Stimulated activated CD4-positive, alpha-beta T cell treated with anti-CD3 and anti-CD28 coated beads, Interleukin-4, amount 100 ng/mL, for 24 hours (primary cell): ENCODE measurements at regions not wholly inside any gene's neighbourhood (a gene's known extent, or its start where the extent isn't known, plus 50 kb on each side); places are given as distances from the start of the nearest gene placed in this dataset.
A peak's percentile ranks its signal among the peaks of the same experiment; 100 is the strongest.

Source experiments
- DNase-seq: peaks from one replicate; pipeline ENCODE4 v3.0.0-alpha.2; 2020

DNA sequence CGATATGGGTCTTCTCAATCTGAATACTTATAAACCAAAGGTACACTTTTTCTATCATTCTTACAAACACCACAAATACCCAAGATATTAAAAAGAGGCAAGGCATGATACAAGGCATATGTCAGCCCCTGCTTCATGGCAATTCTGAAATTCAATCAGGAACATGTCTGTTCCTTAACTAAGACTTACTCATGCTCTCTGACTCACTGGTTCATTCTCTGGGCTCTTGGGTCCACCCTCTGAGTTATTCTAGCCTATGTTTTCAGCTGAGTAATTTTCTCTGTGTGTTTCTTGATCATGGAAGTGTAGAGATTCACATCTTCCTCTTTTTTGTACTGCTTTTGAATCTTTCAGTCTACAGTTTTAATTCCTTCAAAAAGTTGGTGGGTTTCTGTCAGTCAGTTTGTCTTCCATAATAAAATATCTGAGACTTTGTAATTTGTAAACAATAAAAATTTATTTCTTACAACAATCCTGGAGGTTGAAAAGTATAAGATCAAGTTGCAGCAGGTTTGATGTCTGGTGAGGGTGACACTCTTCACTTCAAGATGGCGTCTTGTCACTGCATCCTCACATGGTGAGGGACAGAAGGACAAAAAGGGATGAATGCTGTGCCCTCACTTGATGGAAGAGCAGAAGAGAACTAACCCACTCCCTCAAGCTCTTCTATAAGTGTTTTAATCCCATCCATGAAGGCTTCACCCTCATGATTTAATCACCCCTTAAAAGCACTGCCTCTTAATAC is 211.7 kb downstream of the FAM76B start:
- peak; percentile 15 for DNase-seq

DNA sequence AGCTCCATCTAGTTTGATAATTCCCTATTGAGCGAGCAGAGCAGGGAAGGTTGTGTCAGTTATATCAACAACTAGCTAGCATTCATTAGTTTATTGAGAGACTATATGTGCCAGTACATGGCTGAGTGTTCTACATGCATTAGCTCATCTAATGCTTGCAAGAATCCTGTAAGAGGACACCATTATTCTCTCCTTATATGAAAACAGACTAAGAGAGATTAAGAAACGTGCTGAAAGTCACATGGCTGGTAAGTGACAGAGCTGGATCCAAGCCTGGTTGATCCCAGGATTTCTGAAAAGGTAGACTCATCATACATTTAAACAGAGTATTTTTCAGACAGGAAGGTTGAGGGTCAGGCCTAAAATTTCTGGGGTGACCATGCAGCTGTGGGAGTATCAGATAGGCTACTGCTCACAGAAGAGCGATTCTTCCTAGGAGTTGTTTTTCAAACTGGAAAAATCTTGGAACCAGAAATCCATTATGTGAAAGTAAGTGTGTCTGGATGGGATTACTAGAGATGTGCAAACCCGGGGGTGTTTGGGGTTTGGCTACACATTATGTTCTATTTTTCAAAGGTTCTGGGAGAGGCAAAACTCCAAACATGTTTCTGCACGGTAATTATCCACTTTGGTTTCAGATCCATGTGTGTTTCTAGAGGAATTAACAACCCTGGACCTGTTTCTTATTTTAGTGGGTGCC is 213.3 kb downstream of the FAM76B start:
- no peak for DNase-seq

DNA sequence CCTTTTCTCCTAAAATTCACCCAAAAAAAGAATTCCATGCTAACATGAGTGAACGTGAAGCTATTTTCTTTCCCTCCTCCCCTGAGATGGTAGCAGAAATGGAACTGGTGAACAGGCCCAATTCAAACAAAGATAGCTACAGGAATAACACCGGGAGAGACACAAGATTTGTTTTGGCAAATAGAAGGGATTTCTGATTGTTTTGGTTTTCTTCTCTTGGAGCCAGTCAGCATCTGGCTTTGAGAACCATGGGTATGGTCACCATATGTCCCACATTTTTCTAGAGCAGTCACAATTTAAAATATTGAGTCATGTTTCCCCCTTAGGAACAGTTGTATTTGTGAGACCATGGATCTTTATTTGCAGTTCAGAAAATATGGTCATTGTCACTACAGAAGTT is 214.1 kb downstream of the FAM76B start:
- no peak for DNase-seq

DNA sequence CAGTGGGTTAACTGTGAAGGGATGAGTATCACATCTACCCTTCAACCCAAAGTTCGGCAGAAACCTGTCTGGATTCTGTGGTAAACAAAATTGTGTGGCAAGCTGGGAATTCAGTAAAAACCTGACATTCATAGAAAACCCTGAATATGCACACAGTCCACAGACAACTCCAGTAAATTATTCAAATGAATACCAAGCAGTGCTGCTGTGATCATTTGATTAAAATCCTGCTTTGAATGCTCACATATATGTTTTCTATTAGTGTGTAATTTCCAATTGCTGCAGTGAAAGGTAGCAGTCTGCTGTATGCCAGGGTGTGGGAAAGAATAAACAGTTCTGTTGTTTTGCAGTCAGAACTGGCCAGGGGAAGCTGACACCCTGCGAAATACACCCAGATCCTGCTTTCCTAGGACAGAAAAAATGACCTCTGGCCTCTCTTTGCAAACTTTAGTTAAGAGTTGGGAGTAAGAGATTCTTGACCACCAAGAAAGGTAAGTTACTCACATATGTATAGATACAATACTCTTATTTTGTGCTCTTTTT is 217.8 kb downstream of the FAM76B start:
- no peak for DNase-seq

DNA sequence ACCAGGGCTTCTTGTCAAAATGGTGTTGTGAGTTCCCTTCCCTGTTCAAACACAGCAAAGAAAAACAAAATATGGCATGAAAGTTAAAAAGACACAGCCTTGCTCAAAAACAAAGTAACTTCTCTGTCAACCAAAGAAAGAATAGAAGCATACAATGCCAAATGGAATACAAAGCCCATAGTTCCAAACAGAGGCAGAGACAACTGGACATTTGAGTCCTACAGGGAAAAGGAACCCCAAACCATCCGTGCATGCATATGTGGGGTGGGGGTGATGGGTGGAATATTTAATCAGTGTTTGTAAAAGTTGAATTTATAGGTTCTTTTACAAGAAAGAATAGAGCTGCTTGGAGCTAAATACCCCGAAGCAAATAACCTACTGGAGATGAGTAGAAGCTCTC is 218.7 kb downstream of the FAM76B start:
- no peak for DNase-seq

DNA sequence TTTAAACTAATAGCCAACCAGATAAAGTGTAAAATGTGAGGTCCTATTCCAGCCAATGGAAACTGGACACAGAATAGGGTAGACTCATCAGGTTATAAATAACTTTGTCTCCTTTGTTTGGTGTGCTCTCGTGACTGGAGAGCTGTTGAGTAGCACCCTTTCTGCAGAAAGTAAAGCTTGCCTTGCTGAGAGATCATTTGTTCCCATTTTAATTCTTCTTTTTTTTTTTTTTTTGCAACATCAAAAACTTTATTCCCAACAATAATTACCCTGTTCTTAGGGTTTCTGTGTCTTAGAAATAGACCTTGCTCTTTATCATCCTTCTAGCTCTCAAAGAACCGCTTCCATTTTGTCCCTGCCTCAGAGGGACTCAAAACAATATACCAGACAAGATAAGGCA is 220.4 kb downstream of the FAM76B start:
- no peak for DNase-seq

DNA sequence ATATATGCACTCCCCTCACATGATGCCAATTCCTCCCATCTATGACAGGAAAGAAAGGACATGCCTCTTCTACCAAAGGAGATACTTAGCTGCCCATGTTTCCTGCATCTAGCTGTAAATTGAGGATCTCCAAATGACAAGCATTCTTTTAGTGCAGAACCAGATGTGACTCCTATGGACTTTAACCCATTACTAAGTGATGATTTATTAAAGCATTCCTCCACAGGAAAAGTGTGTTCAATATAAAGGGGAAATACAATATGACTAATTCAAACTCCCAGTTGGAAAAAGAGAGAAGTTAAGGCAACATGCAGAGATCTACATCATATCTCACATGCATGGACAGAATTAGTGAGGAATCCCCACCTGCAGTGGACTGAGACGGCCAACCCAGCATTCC is 221.3 kb downstream of the FAM76B start:
- no peak for DNase-seq

DNA sequence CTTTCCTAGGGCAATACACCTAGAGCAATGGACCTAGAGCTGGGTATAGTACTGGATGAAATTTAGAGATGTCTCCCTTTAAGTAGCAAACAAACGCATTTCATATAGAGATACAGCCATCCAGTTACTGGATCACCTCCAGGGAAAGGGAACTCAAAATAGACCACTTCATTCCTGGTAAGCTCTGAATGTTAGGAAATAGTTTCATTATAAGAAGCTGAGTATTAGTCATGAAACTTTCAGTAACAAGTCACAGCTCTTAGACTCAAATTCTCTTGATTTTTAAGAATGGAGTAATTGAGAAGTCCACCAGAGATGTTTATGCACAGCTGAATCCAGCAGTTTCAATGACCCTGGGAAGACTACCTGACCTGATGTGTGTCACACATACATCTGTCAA is 221.9 kb downstream of the FAM76B start:
- DNase-seq, result no peak

DNA sequence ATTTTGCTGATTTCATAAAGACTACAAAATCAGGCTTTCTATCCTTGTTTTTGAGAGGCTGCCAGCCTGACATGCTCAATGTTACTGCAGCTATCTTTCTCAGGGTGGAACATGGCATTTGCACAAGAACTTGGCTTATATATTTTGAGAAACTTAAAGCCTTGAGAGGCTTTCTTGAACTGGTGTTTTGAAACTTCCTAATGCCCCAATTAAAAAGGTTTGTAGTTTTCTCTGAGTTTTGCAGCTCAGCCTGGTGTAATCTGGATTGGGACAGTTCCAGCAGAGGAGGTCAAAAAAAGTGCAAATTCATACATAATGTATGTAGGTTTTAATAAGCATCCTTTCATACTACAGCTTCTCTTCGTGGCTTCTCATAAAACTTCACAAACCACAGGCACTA is 223.4 kb downstream of the FAM76B start:
- no peak for DNase-seq

DNA sequence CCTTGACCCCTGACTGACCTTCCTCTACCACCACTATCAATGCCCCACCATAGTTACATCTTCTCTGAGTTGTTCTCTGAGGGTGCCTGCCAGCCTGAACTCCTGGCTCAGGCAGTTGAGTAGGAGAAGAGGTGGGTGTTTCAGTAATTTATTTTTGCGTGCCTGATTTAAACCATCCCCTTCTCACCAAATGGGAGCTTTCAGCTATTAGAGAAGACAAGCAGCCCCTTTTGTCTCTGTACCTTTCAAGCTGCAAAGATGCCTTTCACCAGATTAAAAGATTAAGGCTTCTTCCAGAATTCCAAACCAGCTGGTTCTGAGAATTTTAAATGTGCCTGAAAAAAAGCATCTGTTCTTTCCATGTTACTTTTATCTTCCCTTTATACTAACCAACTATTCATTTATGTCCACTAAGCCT is 223.8 kb downstream of the FAM76B start:
- no peak for DNase-seq

DNA sequence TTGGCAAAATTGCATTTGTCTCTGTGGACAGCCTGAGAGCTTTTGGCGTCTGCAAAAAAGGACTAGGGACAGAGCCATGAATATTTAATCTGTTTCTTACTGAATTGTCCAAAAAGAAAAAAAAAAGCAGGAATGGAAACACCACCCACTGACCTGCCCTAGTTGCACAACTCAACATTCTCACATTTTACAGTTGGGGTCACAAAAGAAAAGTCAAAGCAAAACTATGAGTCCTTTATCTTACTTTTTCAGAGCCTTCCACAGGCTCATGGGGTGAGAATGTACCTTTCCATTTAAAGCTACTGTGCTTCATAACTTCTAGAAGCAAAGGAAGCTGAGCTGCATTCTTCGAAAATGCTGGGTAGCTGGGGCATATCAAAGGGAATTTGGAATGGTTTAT is 225.7 kb downstream of the FAM76B start:
- no peak for DNase-seq

DNA sequence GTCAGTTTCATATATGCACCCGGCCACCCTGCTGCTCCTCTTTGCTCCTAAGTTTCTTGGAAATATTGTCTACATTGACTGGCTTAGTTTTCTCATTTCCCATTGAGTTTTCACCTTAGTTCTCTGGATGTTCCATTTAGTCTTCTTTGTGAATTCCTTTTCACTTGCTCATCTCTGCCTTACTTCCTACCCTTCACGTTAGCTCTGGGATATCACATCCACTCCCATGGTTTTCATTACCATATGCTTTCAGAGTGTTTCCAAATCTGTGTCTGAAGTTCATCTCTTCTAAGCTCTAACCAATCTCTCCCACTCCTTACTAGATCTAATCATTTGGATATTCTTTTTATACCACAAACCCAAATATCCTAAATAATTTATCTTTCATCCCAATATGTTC is 226.4 kb downstream of the FAM76B start:
- no peak for DNase-seq

DNA sequence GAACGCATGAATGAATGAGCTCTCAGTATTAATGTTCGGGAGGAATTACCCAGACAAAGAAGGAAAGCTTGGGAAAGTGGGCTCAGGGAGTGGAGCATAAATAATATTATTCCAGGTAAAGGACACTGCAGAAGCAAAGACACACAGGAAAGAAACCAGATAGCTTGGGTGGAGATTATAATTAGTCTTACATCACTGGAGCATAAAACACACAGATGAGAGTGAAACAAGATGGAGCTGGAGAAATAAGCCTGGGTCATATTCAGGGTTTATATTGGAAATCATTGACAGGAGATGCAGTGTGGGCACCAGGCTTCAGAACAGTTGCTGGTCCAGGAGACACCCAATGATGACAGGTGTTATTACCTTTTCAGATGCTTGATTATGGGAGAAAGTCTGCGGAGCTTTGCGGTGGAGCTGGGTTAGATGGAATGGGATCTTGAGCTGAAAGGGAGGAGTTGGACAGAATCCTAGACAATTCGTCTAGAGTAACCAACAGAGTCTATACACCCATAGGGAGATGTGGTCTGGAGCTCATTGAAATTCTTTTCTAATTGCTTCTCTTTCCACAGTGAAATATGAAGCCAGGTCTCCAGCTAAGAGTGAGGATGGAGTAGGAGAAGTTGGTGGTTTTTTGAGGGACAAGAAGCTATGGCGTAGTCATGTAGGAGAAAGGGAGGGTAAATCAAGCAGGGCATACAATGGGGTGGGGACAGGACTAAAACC is 227.2 kb downstream of the FAM76B start:
- DNase-seq, result no peak

DNA sequence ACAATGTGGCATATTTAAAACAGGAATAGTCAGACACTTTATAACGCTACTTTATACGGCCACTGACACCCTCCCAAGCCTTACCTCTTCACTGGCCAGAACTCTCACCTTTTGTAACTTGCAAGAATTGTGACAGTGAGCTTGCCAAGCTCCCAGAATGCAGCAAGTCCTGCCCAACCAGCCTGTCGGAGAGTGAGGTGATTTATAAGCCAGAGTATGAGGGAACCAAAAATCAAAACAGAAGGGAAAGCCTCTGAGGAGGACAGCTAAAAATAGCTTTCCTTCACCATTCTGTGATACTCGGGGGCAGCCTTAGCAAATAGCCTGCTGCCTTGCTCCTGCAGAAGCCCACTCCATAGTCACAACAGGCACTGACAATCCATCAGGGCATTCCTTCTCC is 229.7 kb downstream of the FAM76B start:
- DNase-seq, result no peak

DNA sequence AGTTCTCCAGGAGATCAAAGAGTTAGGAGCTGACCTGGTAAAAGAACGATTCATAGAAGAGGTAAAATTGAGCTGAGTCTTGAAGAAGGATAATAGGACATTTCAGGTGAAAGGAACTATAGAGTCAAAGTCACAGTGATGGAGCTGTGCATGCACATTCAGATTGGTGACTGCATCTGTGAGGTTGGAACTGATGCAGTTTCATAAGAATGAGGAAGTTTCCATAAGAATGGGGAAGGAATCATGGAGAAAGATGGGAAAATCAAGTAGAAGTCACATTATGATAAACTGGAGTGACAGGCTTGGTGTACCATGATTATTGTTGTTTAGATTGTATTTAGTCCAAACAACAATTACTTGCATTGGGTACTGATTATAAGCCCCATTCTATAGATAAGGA is 232.2 kb downstream of the FAM76B start:
- DNase-seq, result no peak

DNA sequence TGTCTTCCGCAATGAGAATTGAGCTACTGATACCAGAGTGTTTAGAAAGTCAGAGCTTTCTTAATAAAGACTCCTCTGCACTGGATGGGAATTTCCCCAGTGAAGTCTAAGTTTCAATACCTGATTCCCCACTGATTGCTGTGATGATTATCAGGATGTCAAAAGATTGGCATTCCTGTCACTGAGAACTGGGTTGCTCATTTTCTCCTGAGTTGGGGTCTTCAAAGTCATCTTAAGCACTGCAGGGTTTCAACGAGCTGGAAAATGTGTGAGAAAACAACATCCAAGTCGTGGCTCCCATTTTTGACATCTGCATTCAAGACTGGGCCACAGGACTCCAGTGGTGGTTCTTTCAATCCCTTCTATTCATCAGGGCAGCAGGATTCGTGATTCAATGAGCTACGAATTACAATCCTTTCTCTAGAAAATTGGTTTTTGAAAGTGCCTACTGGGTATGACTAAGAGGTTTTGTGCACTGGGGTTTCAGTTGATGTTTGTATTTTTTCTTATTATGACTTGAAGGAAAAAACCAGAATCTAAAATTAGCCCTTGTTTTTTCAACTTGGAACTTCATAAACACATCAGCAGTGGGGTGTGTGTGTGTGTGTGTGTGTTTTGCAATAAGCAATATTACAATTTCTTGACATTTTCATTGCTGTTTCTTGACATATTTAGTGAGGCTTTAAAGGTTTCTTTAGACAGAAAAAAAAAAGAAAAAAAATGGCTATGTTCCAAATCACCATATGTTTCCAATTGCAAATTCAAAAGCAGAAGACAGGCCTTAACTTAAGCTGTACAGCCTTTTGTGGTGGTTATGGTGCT is 233.0 kb downstream of the FAM76B start:
- peak; percentile 49 for DNase-seq

DNA sequence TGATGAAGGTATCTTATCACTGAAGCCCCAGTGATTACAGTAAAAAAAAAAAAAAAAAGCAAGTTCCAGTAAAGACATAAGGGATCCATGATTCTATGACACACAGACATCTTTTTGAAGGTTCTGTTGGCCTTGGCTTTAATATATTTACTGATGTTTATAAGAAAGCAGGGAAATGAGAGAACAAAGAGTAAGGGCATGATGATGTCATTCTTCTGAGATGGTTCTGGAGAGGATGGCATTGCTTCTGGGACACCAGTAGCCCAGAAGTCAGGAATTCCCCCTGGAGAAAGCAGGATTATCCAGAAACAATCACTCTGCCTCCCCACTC is 233.6 kb downstream of the FAM76B start:
- no peak for DNase-seq

DNA sequence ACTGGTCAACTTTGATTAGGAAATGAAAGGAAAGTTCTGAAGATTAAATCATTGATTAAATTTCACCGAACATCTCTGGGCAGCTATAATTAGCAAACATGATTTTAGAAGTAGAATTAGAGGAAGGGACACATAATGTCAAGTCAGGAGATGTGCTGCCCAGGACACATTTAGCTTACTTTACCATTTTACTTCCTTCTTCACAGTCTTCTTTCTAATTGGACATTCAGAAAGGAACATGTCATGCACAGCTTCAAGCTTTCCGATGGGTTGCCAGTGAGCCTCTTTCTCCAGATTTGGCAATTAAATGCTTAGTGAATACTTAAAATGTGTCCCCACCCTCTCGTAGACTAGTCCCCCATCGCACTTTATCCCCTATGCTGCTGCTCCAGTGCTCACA is 234.7 kb downstream of the FAM76B start:
- DNase-seq, result no peak

DNA sequence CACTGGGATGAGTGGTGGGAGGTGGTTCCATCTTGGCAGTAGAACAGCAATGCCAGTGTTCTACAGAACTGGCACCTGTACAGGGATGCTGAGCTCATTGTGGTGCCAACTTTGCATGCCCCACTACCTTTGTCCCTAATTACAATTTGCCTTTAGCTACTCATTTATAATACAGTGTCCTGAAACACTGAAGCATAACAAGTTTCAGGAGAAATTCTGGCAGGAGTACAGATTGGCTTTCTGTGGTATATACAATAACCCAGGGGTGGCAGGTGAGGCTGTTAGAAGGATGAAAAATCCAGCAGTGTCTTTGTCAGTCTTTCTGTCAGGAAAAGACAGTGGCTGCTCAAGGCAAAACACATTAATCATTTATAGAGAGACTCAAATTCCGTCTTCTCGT is 240.3 kb downstream of the FAM76B start:
- DNase-seq, result no peak

DNA sequence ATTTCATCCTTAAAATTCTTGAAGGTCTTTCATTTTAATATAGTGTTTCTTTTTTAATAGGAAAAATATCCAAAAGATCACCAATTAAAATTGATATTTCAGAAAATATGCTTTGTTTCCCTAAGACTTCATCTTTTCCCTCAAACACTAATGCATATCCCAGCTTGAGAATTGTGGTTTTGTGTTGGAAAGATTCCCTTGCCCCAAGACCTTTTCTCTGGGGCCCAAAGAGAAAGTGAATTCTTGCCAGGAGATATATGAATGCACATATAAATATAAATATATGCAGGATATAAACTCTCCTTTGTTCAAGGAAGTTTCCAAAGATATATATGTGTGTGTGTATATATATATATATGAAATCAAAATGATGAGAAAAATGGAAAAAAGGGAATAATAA is 241.2 kb downstream of the FAM76B start:
- no peak for DNase-seq

DNA sequence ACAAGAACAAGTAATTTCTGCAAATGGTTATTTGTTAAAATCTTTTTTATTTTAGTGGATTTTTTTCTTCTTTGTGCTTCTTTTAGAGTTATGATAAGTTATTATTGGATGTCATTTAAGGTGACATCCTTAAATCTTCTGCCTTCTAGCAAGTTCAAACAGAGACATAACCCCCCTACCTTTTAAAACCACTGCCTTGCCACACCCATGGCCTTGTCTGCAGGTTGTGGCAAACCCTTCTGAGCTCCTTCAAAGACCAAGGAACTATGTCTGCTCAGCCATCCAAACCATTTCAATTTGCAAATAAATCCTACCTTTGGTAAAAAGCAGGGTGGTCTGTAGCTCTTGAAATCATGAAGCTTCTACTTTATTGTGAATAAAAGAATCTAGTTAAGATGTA is 241.6 kb downstream of the FAM76B start:
- no peak for DNase-seq

DNA sequence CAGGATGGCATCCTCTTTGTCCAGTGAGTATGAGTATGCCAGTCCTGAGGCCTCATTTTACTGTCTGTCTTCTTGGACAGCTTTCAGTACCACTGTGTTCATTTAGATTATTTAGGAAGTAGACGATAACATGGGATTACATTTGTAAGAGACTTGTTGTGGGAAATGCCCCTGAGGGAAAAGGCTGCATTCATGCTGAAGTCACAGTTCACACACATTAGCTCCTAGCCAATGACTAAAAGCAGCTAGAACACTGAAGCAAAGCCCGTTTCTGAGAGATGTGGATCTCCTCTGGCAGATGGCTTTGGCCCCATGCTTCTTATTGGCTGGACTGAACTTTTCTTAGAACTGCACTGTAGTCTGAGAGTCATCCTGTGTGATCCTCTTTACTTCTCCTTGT is 242.4 kb downstream of the FAM76B start:
- DNase-seq, result no peak
